Naive thymus-derived CD4-positive, alpha-beta T cell (primary cell): ENCODE measurements at regions not wholly inside any gene's neighbourhood (a gene's known extent, or its start where the extent isn't known, plus 50 kb on each side); places are given as distances from the start of the nearest gene placed in this dataset.

ENCODE experiments used
- ATAC-seq: fragments of 150-1000 bp; cut with Tn5 transposase; 2 replicates; pipeline ENCODE4 v1.10.0; 2021; ENCODE audit warnings: mild to moderate bottlenecking, moderate library complexity
- CTCF ChIA-PET: fragments of 350-600 bp; sonication (Branson Sonifier 250); formaldehyde crosslinking; loops from one replicate; lab custom pipeline; 2021; ENCODE audit warnings: antibody characterized with exemption; lab: Charles Lee
- POLR2A ChIA-PET: fragments of 350-600 bp; sonication (Branson Sonifier 250); formaldehyde crosslinking; loops from one replicate; lab custom pipeline; 2021; ENCODE audit warnings: antibody characterized with exemption, inconsistent platforms; lab: Charles Lee
- DNase-seq, 9 donors: peaks; one replicate each; pipeline versions ENCODE4 v3.0.0 to v3.0.0-alpha.2; 2020 to 2022; ENCODE audit warnings: mixed read lengths in 1 of 9
- H3K27ac ChIP-seq: one replicate; pipeline ENCODE4 v1.7.0; 2013; ENCODE audit warnings: mild to moderate bottlenecking, low read depth, low read length, moderate library complexity
- H3K27me3 ChIP-seq, 2 donors: one replicate each; pipeline ENCODE4 v1.7.0; 2013; ENCODE audit warnings: low read length in 2 of 2, mild to moderate bottlenecking in 2 of 2, moderate library complexity in 2 of 2; ENCODE audit not compliant: control insufficient read depth in 2 of 2, insufficient read depth in 2 of 2
- H3K36me3 ChIP-seq, 3 experiments: 1 replicate in 2 of 3; 2 replicates in 1 of 3; pipeline ENCODE4 v1.7.0; 2013; ENCODE audit warnings: low read length in 3 of 3, mild to moderate bottlenecking in 3 of 3, moderate library complexity in 1 of 3; ENCODE audit not compliant: insufficient read depth in 3 of 3, control insufficient read depth in 2 of 3
- H3K4me1 ChIP-seq, 2 donors: one replicate each; pipeline ENCODE4 v1.7.0; 2013; ENCODE audit warnings: low read length in 2 of 2, mild to moderate bottlenecking in 2 of 2, moderate library complexity in 1 of 2; ENCODE audit not compliant: control insufficient read depth in 2 of 2, insufficient read depth in 2 of 2
- H3K4me3 ChIP-seq: 2 replicates; pipeline ENCODE4 v1.7.0; 2013; ENCODE audit warnings: mild to moderate bottlenecking, low read length
- H3K9me3 ChIP-seq, 3 experiments: 1 replicate in 2 of 3; 2 replicates in 1 of 3; pipeline ENCODE4 v1.7.0; 2013; ENCODE audit warnings: low read length in 3 of 3; ENCODE audit not compliant: control insufficient read depth in 2 of 3
- H3K27ac Mint-ChIP-seq, 9 donors: one replicate each; pipeline ENCODE4 v1.8.0; 2020 to 2022; ENCODE audit warnings: mixed read lengths in 9 of 9, mild to moderate bottlenecking in 8 of 9, moderate library complexity in 5 of 9, inconsistent platforms in 2 of 9
- H3K27me3 Mint-ChIP-seq, 5 donors: one replicate each; pipeline ENCODE4 v1.8.0; 2021 to 2022; ENCODE audit warnings: mixed read lengths in 5 of 5, mild to moderate bottlenecking in 1 of 5
- H3K36me3 Mint-ChIP-seq, 5 donors: one replicate each; pipeline ENCODE4 v1.8.0; 2020 to 2022; ENCODE audit warnings: mixed read lengths in 5 of 5, mild to moderate bottlenecking in 3 of 5, inconsistent platforms in 1 of 5
- H3K4me1 Mint-ChIP-seq, 7 donors: one replicate each; pipeline ENCODE4 v1.8.0; 2020 to 2022; ENCODE audit warnings: mixed read lengths in 7 of 7, mild to moderate bottlenecking in 3 of 7, inconsistent platforms in 1 of 7
- H3K4me3 Mint-ChIP-seq, 10 donors: one replicate each; pipeline ENCODE4 v1.8.0; 2020 to 2022; ENCODE audit warnings: mild to moderate bottlenecking in 10 of 10, mixed read lengths in 10 of 10, moderate library complexity in 6 of 10, inconsistent platforms in 2 of 10
- H3K9me3 Mint-ChIP-seq, 11 donors: one replicate each; pipeline ENCODE4 v1.8.0; 2020 to 2022; ENCODE audit warnings: mixed read lengths in 11 of 11, mild to moderate bottlenecking in 4 of 11, inconsistent platforms in 1 of 11, moderate library complexity in 1 of 11
- intact Hi-C, 2 donors: fragments of 100-400 bp; cut with micrococcal nuclease; formaldehyde crosslinking; loops; one replicate each; pipeline ENCODE4 v1.15.1; 2023

- Histone ChIP-seq H3K27ac (no peak overlapping the region), H3K4me3 (no peak overlapping the region), H3K4me1 (no peaks in the 10 kb centered on the region), H3K36me3 (no peaks in the 10 kb centered on the region), H3K9me3 (no peaks in the 10 kb centered on the region), H3K27me3 (no peaks in the 10 kb centered on the region)
- POLR2A ChIA-PET, result no interaction called here
- Mint-ChIP-seq H3K4me3 (no peak overlapping the region), H3K9me3 (peaks cover 0 to 4% (median 0%) of the 10 kb centered on the region in 11 donors), H3K4me1 (peaks cover 0 to 5% (median 0%) of the 10 kb centered on the region in 7 donors), H3K27me3 (peaks cover 4 to 24% (median 15%) of the 10 kb centered on the region in 5 donors), H3K27ac (no peak overlapping the region), H3K36me3 (peaks cover 0 to 3% (median 0%) of the 10 kb centered on the region in 5 donors)
- CTCF ChIA-PET, result interaction anchor here (0.7 kb wide), 1 partner anchor 902 kb away, joined by 3 read pairs; no protein-coding TSS in a partner anchor
- no peak for ATAC-seq
- intact Hi-C loops, result no loop called here
- DNase-seq, result no peak
Observed at GRCh38 chr10:124198871-124199270, 105.5 kb upstream of the CHST15 start.

DNA sequence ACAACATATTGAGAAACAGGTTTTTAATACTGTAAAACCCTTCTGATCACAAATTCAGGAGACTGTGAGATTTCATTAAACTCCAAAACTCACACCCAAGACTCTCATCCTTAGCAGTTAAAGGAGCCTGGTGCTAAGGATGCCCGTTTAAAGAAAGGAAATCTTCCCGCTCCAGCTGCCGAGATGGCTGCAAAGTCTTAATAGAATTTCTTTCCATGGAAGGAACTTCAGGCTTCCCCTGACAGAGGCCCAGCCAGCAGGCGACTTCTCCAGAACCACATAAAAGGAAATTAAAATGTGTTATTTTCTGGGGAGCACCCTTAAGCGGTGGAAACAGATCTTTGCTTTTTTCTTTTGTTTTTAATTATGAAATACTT, 104.7 kb upstream of the CHST15 start:
- Histone ChIP-seq H3K27ac (no peak overlapping the region), H3K4me1 (no peaks in the 10 kb centered on the region), H3K36me3 (no peaks in the 10 kb centered on the region), H3K27me3 (no peaks in the 10 kb centered on the region), H3K9me3 (no peaks in the 10 kb centered on the region), H3K4me3 (no peak overlapping the region)
- ATAC-seq, result no peak
- H3K4me3 Mint-ChIP-seq, result no peak overlapping the region
- intact Hi-C loops, result no loop called here
- H3K9me3 Mint-ChIP-seq, result peaks cover 0 to 4% (median 0%) of the 10 kb centered on the region in 11 donors
- H3K4me1 Mint-ChIP-seq, result peaks cover 0 to 5% (median 0%) of the 10 kb centered on the region in 7 donors
- peaks cover 0 to 3% (median 0%) of the 10 kb centered on the region in 5 donors for H3K36me3 Mint-ChIP-seq
- H3K27ac Mint-ChIP-seq, result no peak overlapping the region
- no peak for DNase-seq
- POLR2A ChIA-PET, result no interaction called here
- peaks cover 4 to 24% (median 14%) of the 10 kb centered on the region in 5 donors for H3K27me3 Mint-ChIP-seq
- CTCF ChIA-PET, result interaction anchor here (0.7 kb wide), 1 partner anchor 903 kb away, joined by 3 read pairs; no protein-coding TSS in a partner anchor

- intact Hi-C loops, result no loop called here
- Histone ChIP-seq H3K36me3 (no peaks in the 10 kb centered on the region), H3K9me3 (no peaks in the 10 kb centered on the region), H3K27me3 (no peaks in the 10 kb centered on the region), H3K27ac (no peak overlapping the region), H3K4me1 (no peaks in the 10 kb centered on the region), H3K4me3 (no peak overlapping the region)
- DNase-seq, result no peak
- Mint-ChIP-seq H3K9me3 (peaks cover 0 to 4% (median 0%) of the 10 kb centered on the region in 11 donors), H3K4me3 (no peak overlapping the region), H3K36me3 (peaks cover 0 to 3% (median 0%) of the 10 kb centered on the region in 5 donors), H3K27ac (no peak overlapping the region), H3K4me1 (peaks cover 0 to 5% (median 0%) of the 10 kb centered on the region in 7 donors), H3K27me3 (peaks cover 5 to 25% (median 18%) of the 10 kb centered on the region in 5 donors)
- ChIA-PET POLR2A (no interaction called here), CTCF (no interaction called here)
- ATAC-seq, result no peak
Observed at GRCh38 chr10:124197371-124198124, 104.2 kb upstream of the CHST15 start.

GRCh38 chr10:124196659-124197058, 103.3 kb upstream of the CHST15 start:
- CTCF ChIA-PET, result no interaction called here
- Histone ChIP-seq H3K4me1 (no peaks in the 10 kb centered on the region), H3K27me3 (no peaks in the 10 kb centered on the region), H3K9me3 (no peaks in the 10 kb centered on the region), H3K4me3 (no peak overlapping the region), H3K27ac (no peak overlapping the region), H3K36me3 (no peaks in the 10 kb centered on the region)
- no peak for ATAC-seq
- DNase-seq, result no peak
- peaks cover 0 to 5% (median 0%) of the 10 kb centered on the region in 7 donors for H3K4me1 Mint-ChIP-seq
- H3K36me3 Mint-ChIP-seq, result peaks cover 0 to 3% (median 0%) of the 10 kb centered on the region in 5 donors
- peaks cover 0 to 4% (median 0%) of the 10 kb centered on the region in 11 donors for H3K9me3 Mint-ChIP-seq
- intact Hi-C loops, result no loop called here
- H3K27me3 Mint-ChIP-seq, result peaks cover 8 to 30% (median 26%) of the 10 kb centered on the region in 5 donors
- POLR2A ChIA-PET, result no interaction called here
- no peak overlapping the region for H3K27ac Mint-ChIP-seq
- no peak overlapping the region for H3K4me3 Mint-ChIP-seq

DNA sequence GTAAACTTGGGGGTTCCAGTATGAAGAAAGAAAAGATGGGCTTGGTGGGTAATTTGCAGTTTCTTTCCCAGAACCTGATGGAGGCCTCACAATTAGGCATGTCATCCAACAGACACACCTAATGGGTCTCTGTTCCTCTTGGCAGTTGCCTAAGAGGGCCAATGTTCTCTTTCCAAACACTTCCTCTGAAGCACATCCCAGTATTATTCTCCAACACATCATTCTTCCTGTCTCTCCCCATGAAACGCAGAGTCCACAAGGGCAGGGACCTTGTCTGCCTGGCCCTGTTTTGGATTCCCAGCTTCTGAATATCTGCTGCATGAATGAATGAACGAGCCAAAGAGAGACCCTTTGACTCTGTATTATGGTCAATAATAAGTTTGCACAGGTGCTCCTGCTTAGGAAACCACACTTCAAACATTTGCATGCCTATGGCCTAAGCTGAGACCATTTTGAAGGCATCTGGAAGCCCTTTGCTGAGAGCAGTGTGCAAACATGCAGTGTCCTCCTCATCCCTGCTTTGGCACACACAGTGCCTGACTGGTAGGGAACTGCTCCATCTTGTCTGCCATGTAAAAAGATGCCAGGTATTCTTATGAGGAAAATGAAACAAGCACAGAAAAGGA, 100.9 kb upstream of the CHST15 start:
- peaks cover 0 to 3% (median 0%) of the 10 kb centered on the region in 11 donors for H3K9me3 Mint-ChIP-seq
- CTCF ChIA-PET, result no interaction called here

DNA sequence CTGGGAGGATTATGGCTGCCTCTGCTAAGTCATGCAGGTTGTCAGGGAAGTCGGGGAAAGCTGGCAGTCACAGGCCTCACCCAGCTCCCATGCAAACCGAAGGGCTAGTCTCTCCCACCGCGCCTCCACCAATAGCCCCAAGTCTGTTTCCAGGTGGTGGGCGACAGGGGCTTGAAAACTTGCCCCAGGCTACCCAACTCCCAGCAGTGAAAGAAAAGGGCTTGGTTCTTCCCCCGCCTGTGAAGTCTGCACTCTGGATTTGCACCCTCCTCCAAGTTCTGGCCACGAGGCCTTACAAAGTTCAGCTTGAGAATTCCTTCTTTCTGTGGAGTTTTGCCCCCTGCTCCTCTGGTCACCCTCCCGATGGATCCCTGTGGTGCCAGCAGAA, 99.9 kb upstream of the CHST15 start:
- H3K36me3 ChIP-seq, result no peaks in the 10 kb centered on the region

More for the DNA sequence above, 100.9 kb upstream of the CHST15 start:
- H3K27me3 ChIP-seq, result no peaks in the 10 kb centered on the region
- Mint-ChIP-seq H3K27ac (no peak overlapping the region), H3K4me3 (no peak overlapping the region), H3K27me3 (peaks cover 16 to 48% (median 34%) of the 10 kb centered on the region in 5 donors), H3K4me1 (peaks cover 0 to 5% (median 0%) of the 10 kb centered on the region in 7 donors), H3K36me3 (peaks cover 0 to 3% (median 0%) of the 10 kb centered on the region in 5 donors)
- DNase-seq (no peak), ATAC-seq (no peak)
- no peaks in the 10 kb centered on the region for H3K36me3 ChIP-seq
- H3K4me3 ChIP-seq, result no peak overlapping the region
- intact Hi-C loops, result no loop called here
- no peak overlapping the region for H3K27ac ChIP-seq
- H3K9me3 ChIP-seq, result no peaks in the 10 kb centered on the region
- POLR2A ChIA-PET, result no interaction called here
- no peaks in the 10 kb centered on the region for H3K4me1 ChIP-seq

More for the DNA sequence above, 99.9 kb upstream of the CHST15 start:
- DNase-seq (no peak), ATAC-seq (no peak)
- intact Hi-C loops, result loop anchor here in 1 of 2 donors (1.0 kb wide), 1 partner anchor 30 kb away; no protein-coding TSS in a partner anchor
- peaks cover 0 to 3% (median 0%) of the 10 kb centered on the region in 5 donors for H3K36me3 Mint-ChIP-seq
- no peak overlapping the region for H3K27ac Mint-ChIP-seq
- no peak overlapping the region for H3K4me3 ChIP-seq
- H3K9me3 ChIP-seq, result no peaks in the 10 kb centered on the region
- H3K4me1 Mint-ChIP-seq, result peaks cover 0 to 5% (median 0%) of the 10 kb centered on the region in 7 donors
- H3K27ac ChIP-seq, result no peak overlapping the region
- H3K4me1 ChIP-seq, result no peaks in the 10 kb centered on the region
- CTCF ChIA-PET, result no interaction called here
- H3K4me3 Mint-ChIP-seq, result no peak overlapping the region
- POLR2A ChIA-PET, result no interaction called here
- H3K27me3 ChIP-seq, result no peaks in the 10 kb centered on the region
- H3K9me3 Mint-ChIP-seq, result peaks cover 0 to 3% (median 0%) of the 10 kb centered on the region in 11 donors
- H3K27me3 Mint-ChIP-seq, result peaks cover 21 to 54% (median 34%) of the 10 kb centered on the region in 5 donors
